Islet precursor cell (in vitro differentiated cells): ENCODE measurements at regions not wholly inside any gene's neighbourhood (a gene's known extent, or its start where the extent isn't known, plus 50 kb on each side); places are given as distances from the start of the nearest gene placed in this dataset.
A peak's percentile ranks its signal among the peaks of the same experiment; 100 is the strongest.

Experiments
- DNase-seq: peaks from one replicate; pipeline ENCODE4 v3.0.0-alpha.2; 2018

DNA sequence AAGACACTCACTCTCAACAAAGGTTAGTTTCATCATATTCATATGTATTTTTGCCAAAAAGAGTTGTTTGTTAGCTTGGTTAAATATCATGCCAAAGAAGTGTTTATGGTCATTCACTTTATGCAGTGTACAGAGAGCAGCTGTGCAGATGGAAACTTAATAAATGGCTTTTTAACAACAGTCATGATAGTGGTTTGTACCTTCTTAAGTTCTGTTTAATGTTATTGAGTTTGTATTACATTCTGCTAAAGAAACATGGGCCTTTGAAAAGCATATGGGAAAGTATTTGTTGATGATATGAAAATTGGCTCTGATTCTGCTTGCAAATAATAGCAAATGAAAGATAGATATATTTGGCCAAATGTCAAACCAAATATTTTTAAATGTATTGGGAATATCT, 607.3 kb downstream of the NCAM2 start:
- no peak for DNase-seq

DNA sequence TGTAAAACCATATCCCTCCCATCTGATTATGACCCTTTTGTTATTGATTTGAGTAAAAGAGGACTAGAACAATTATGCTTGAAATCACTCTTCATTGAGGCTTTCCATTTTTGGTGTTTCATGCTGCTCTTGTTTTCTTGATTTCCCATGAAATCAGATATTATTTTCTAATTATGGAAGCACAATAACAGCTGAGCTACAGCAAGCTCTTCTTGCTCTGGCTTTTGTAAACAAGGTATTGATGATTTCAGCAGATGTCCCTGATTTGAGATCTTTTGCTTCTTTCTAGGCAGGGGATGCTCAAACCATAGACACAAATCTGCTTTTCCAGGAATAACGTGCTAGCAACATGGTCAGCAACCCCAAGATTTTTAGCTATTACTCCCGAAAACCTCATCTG, 607.8 kb downstream of the NCAM2 start:
- DNase-seq, result no peak

DNA sequence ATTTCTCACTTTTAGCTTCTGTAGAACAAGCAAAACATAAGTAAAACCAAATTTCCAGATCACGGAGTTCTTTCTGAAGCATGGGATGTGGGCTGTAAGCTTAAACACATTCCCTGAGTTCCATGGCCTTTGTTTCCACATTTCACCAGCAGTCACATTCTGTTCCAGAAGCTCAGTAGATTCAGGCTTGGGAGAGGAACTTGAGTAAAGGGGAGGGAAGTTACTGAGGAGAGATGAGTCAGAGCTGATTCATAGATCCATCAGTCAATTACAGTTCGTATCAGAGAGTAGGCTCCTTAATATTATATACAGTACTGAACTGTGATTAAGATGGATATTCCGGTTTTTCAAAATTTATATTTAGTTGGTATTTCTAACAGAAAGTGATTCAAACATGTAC, 614.3 kb downstream of the NCAM2 start:
- peak; percentile 71 for DNase-seq

GRCh38 chr21:21614966-21615365, 616.8 kb downstream of the NCAM2 start:
- DNase-seq, result no peak

DNA sequence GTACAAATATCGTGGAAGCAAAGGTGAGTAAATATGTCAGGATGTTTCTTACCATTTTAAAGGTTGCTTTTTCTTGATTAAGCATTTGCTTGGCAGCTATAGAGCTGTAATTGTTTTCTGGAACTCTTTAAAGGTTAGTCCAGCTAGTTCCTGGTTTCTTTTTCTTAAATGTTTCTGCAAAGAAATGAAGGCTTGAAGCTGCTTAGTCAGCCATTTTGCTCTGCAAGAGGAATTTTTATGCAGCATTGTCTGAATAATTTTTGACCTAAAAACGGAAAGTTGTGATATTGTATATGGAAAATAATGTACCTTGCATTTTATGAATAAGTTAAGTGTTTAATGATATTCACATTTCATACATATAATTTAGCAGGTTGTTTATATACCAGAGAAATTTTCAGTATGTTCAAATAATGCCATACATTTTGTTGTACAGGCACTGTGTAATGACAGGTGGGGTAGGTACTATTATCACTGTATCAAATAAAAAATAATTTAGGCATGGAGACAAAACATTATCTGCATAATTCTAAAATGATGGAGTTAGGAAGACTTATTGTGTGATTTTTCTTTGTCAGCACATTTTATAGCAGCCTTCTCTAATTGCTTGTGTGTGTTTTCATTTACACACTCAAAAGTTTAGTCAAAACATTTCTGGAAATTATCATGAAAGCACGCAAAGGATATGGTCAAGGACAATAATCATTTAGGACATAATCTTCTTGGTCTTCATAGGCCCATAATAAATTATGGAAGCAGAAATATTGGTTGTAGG, 624.4 kb downstream of the NCAM2 start:
- no peak for DNase-seq

- no peak for DNase-seq
Measured at GRCh38 chr21:21624674-21625073, 626.5 kb downstream of the NCAM2 start.

DNA sequence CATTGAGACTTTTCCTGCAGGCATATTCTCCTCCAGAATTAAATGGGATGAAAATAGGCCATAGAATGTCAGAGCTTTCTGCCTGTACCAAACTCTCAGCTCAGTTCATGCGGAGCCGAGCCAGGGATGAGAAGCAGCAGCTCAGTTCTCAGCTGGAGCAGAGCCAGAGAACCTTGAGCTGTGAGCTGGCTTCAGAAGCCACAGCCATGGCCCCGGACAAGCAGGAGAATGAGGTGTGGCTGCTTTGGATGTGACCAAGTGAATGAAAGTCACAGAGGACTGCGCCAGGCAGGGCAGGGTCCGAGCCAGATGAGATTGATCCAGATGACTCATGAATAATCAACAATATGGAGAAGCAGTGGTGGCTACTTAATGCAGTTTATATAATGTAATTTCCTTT, 633.8 kb downstream of the NCAM2 start:
- no peak for DNase-seq

DNA sequence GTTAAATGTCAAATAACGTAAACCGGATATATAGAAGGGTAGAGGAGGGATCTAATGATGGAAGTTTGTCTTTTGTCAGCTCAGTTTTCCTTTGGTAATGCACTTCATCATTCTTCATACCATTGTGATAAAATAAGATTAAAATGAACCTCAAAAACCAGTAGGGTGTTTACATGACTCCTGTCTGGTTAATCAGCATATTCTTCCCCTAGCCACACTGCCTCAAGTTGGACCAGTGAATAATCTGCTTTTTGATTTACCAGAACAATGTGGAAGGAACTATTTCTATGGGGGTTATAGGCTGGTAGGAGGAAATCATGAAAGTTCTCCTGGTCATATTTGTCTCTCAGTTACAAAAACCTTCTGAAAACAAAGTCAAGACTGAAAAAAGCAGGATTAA, 634.7 kb downstream of the NCAM2 start:
- DNase-seq, result no peak

- DNase-seq, result no peak
Measured at GRCh38 chr21:21661741-21662140, 663.5 kb downstream of the NCAM2 start.

DNA sequence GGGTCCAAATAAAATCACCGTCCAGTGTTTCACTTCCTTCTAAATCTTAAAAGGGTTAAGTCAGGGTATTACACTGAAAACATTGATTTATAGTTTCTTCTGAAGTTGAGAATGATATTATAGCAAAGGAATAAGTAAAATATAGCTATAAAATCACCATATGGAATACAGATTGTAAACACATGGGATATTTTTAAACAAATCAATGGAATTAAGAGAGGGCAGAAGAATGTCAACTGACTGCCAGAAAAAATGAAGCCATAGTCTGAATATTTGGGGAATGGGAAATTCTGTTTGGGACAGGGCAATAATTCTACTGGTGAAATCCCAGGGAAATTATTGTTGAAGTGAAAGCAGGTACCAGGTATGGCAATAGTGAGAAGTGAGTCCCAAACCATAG, 664.6 kb downstream of the NCAM2 start:
- DNase-seq, result no peak

GRCh38 chr21:21664871-21665270, 666.7 kb downstream of the NCAM2 start:
- DNase-seq, result no peak

DNA sequence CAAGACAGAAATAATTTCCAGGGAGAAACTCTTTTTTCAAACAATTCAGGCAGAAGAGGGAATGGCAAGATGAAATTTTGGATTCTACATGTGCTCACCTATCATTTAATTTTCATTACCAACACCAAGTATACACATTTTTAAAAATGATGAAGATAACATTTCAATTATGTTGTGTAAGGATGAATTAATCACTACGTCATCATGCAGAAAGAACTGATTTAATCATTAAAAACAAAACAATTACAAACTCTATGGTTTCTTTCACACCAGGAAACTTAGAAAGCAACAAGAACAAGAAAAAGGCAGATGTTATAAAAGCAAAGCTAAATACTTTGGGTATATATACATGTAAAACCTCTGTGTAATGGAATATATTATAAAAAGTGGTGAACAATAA, 668.5 kb downstream of the NCAM2 start:
- DNase-seq, result no peak

DNA sequence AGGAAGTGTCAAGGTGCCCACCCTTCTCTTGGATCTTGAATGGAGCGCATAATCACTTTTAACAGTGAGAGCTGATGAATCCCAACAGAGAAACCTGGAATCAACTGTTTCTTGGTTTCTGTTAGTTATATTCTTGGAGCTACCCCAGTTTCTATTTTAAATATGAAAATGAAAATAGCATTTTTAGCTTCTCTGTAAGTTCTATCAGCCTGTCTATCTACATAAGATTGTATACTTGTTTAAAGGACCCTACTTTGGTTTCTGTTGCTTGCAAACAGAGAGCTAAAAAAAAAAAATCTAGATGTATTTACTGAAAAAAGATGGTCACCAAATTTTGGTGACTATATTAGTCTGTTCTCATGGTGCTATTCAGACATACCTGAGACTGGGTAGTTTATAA, 670.0 kb downstream of the NCAM2 start:
- no peak for DNase-seq

- DNase-seq, result peak; percentile 52
Measured at GRCh38 chr21:21673959-21674358, 675.8 kb downstream of the NCAM2 start.

DNA sequence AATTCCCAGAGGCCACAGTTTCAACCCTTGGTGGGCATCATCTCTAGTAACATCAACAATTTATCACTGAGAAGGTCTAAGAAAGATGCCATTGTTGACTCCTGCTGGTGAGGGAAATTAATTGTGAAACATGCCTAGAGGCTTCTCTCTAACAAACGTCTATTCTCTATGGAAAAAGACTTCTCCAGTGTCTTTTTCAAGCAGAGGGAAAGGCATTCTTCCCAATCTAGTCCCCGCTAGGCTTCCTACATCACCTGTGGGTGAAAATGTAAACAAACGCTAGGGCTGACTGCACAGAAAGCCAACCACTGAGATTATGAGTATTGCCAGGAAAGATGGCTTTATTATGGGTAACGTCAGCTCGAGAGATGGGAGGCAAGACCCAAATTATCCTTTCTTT, 677.4 kb downstream of the NCAM2 start:
- no peak for DNase-seq

DNA sequence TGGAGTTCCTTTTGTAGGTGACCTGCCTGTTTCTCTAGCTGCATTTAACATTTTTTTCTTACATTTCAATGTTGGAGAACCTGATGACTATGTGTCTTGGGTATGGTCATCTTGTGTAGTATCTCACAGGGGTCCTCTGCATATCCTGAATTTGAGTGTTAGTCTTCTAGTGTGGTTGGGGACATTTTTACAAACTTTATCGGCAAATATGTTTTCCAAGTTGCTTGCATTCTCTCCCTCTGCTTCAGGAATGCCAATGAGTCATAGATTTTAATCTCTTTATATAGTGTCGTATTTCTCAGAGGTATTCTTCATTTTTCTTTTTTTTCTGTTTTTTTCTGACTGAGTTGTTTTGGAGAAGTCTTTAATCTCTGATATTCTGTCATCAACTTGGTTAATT, 684.0 kb downstream of the NCAM2 start:
- DNase-seq, result no peak

- DNase-seq, result peak; percentile 66
Measured at GRCh38 chr21:21688889-21689288, 690.7 kb downstream of the NCAM2 start.

DNA sequence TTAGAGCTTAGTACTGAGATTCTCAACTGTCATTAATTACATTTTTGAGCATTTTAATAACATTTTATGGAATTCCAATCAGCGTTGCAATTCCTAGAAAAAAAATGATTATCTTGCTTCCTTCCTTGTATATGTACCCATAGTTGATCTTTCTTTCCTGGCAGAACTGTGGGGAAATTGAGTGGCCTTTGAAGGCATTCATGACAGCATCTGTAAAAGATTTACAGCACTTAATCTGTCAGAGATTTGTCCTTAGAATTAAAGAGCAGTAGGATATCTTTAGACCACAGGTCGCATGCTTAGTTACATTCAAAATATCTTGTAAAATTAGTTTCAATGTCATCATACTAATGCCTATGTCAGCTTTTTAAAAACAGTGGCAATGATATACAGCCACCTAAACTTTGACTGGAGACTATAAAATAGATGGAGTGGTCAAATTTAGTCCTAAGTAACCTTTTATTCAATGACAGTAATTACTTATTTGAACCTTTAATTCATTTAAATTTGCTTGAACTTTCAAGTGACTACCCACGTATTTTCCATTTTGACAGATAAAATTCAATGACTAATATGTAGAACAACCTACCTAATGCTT, 692.0 kb downstream of the NCAM2 start:
- DNase-seq, result no peak

- DNase-seq, result no peak
Measured at GRCh38 chr21:21712748-21713520, 714.7 kb downstream of the NCAM2 start.

- DNase-seq, result no peak
Measured at GRCh38 chr21:21713651-21714180, 715.5 kb downstream of the NCAM2 start.

GRCh38 chr21:21714426-21714825, 716.2 kb downstream of the NCAM2 start:
- no peak for DNase-seq

- peak; percentile 53 for DNase-seq
Measured at GRCh38 chr21:21715266-21715969, 717.2 kb downstream of the NCAM2 start.

DNA sequence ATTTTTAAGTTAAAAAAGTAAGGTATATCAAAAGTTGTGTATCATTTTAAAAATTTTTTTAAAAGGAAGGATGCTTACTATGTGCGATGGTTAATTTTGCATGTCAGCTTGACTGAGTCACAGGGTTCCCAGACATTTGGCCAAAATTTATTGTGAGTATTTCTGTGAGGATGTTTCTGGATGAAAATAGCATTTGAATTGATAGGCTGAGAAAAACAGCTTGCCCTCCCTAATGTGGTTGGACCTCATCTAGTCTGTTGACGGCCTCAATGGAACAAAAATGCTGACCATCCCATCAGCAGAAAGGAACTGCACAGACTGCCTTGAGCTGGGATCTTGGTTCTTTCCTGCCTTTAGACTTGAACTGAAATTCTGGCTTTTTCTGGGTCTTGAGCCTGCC, 724.5 kb downstream of the NCAM2 start:
- no peak for DNase-seq
